SW480 (cell line): ENCODE measurements at regions not wholly inside any gene's neighbourhood (a gene's known extent, or its start where the extent isn't known, plus 50 kb on each side); places are given as distances from the start of the nearest gene placed in this dataset.

Experiments used
- DNase-seq: peaks from one replicate; pipeline ENCODE4 v3.0.0-alpha.2; 2016; ENCODE audit warnings: low spot score

DNA sequence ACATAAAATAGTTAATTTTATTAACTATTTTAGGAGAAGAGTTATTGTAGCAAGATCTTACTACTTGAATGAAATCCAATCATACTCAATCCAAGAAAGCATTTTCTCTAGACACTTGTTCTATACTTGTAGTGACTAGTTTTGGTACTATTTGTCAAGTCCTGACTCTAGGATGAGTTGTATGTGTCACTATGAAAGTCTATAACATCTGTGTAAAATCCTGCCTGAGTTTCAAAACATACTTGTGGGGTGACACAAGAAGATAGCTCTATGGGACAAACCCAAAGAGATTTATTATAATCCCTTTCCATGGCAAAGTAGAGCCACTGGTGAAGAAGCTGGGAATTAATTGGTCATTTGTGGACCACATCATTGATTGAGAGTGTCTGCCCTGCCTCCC lies 1042.2 kb upstream of the ADGRL4 start:
- DNase-seq, result no peak

DNA sequence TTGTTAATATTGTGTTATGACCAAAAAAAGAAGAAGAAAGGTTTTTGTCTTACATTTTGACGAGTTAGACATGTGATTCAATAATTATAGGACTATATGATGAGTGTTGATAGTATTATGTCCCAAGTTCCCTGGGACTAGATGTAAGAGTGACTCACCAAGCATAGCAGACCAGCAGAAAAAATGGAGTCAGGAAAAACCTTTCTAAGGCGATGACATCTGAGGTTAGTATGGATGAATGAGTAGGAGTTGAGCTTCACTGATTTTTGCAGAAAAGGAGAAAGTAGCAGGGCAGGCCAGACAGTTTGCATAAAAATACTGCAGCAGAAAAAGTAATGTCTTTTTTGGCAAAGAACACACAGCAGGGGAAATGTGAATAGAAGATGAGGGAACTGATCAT lies 1041.3 kb upstream of the ADGRL4 start:
- DNase-seq, result no peak

DNA sequence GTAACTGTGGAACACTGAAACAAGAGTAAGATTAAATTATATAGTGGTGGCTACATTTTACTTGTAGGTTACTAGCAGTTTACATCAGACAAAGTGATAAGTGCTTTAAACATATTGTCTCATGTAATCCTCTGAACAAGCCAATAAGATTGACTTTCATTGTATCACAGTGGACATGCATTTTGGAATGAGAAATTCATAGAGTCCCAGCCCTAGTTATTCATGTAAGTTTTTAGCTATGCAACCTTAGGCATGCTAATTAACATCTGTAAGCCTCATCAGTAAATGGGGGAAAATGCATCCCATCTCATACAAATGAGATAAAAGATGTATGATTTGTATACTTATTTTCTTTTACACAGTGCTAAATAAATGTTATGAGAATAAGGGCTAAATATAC lies 1038.1 kb upstream of the ADGRL4 start:
- DNase-seq, result no peak

DNA sequence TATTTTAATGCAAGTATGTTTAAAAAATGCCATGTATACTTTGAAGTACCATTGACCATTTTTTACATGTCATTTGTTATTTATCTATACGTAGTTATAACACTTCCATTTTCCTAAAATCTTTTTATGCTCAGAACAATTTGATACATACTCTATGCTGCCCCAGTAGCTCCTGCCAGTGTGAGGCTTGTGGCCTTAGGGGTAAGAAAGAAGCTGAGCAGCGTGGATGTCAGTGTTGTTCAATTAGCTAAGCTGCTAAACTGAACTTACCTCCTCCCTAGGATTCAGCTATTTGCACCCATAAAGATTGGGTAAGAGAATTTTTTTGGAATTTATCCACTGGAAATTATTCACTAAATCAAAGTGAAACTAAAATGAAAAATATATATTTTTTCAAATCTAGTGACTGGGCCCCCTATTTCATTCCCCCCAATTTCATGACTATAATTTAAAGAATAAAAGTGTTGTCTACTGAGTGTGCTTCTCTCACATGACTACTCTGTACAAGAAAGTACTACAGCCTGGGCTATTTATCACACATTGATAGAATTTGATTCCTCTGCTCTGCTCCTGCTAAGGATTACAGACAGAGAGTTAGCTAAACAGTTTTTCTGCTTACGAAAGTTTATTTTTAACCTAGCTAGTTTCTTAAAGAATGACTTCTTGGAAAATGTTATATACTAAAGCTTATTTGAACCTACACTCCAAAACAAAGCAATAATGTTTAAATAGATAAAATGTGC lies 1030.3 kb upstream of the ADGRL4 start:
- DNase-seq, result no peak

DNA sequence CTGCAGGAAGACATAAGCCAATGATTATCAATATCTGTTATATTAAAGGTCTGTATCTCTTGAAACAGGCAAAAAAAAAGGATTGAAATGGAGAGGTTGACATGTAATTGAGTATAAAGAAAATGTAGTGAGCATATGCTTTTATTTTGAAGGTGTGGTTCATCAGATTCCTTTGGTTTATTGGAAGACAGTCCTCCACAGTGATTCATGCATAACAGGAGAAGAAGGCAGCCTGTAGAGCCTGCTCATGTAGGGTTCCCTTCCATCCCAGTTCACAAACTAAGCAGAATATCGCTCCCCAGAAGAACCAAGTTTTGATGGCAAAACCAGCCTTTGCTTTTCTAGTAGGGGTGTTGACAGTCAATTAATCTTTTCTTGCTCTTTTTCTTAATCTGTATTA lies 1016.8 kb upstream of the ADGRL4 start:
- no peak for DNase-seq

DNA sequence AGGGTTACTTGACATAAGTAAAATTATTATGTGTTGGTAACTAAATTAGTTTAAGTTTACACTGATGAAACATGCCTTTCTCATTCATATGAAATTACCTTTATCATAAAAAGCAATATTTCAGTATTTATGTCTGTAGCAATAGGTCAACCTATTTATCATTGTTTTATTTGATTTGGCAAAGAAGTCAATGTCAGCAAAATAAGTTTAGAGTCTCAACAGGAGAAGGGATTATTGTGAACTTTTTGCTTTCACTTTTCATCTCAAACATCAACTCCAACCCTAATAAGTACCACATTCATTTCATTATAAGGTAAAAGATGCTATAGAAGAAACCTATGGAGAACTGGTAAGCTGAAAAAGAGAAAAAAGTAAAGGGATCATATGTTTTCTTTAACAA lies 1015.4 kb upstream of the ADGRL4 start:
- DNase-seq, result no peak

DNA sequence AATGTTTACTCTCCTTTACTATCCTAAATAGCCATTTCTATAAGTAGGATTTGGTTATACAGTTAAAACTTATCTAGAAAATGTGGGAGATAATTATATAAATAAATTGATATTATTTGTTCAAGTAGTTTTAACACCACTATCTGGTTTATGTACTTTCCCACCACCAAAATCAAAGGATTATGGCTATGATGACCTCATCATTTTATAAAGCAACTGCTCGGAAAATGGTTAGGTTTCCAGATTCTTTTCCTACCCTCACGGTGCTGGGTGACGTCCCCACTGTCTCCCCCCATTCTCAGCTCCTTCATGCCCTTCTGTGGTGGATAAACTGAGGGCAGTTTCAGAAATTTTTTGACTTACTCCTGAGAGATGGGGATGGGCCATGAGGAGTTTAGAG lies 1011.8 kb upstream of the ADGRL4 start:
- no peak for DNase-seq

DNA sequence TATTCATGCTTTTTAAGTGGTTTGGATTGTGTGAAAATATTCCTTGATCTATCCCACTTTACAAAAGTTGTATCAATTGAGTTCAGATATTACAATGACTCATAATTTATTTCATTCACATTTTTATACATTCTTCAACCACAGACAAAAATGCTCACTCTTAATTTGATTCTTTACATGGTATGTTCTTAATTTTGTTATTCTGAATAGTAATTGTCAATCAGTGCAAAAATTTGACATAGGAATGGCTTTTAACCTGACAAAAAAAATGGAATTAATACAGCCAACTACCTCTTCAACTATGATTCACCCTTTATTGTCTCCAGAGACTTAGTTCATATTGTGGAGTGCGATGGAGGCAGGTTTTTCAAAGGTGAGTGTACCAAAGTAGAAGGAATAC lies 1002.4 kb upstream of the ADGRL4 start:
- no peak for DNase-seq

DNA sequence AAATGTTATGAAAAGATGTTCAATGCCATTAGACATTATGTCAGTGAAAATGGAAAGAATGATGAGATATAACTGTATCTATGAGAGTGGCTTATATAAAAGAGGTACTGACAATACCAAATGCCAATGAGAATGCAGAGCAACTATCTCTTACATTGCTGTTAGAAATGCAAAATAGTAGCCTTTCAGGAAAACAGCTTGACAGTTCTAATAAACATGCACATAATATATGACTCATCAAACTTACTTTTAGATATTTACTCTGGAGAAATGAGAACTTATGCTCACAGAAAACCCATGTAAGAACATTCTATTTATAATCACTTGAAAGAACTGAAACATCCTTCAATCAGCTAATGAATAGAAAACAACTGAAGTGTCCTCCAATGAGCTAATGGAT lies 996.7 kb upstream of the ADGRL4 start:
- DNase-seq, result no peak

DNA sequence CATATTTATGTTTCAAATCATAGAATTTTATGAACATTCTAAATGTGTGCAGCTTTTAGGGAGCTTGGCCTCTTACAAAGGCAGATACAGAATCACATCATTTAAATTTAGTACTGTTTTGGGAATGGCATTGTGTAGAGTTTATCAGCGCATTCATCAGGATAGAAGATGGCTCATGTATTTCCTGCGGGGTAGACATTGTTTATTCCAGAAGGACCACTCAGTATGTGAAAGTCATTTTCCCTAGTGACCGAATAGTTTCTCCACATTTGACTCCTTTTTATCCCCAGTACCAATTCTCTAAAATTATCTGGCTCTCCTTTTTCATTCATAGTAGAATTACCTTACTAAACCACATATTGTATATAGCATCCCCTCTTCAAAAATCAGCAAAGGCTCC lies 981.9 kb upstream of the ADGRL4 start:
- DNase-seq, result no peak

DNA sequence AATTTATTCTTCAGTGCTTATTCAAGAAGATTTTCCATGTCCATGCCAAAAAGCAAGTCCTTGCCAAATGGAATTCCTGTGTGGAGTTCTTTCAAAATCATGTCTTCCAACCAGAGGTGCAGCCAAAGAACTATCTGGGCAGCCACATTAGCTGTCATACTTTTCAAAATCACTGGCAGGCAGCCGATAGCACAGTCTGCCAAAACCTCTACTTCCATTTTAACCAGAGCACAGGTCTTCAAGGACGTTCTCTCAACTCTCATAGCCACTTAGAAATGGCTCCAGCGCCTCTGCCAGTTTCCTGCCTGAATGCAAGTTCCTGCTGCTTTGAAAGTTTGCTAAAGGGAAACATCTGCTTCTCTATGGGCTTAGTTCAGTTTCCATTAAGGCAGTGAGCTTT lies 975.7 kb upstream of the ADGRL4 start:
- DNase-seq, result no peak

DNA sequence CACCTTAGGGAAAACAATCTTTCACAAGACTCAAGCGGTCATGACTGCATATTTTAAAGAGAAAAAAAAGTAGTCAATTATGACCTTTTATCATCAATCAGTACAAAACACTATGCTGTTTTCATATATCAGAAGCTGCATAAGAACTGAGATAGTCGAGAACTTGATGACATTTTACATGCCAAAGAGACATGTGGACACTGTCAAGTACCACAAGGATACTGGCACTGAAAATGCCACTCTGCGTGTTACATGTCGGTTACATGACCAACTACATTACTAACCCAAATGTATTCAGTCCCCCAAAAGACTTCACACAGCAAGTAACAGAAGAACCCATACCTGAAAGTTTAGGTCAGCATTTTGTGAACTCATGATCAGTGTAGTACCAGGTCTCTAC lies 975.0 kb upstream of the ADGRL4 start:
- DNase-seq, result no peak

DNA sequence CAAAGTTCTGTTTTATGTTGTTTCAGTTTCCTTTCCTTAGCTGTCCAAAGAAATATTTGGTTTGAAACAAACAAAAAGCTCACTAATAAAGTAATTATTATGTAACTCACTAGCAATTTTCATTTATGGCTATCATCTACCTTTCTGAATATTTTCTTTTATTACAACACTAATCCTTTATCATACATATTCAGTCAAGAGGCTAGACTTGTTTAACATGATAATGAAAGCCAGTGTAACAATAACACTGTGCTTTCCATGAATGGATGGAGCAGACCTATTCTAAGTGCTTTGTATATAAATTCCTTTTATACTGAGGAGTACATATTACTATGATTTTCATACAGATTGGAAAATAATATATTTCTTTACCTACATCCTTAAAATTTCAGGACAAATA lies 972.8 kb upstream of the ADGRL4 start:
- DNase-seq, result no peak

DNA sequence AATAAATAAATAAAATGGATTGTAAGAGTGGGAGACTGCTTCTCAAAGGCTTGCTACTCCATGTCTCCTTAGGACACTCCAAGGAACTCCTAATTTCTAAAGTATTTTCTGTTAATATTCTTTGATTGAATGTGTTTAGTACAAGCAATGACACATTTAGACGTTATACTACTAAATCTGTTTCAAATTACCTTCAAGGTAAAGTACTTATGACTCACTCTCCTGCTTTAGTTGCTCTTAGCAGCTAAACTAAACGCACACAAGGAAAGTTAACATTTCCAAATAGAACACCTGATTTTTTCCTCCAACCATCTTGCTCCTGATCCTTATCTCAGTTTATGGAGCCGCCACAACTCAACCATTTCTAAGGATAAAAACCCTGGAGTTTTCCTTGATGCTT lies 969.8 kb upstream of the ADGRL4 start:
- no peak for DNase-seq

DNA sequence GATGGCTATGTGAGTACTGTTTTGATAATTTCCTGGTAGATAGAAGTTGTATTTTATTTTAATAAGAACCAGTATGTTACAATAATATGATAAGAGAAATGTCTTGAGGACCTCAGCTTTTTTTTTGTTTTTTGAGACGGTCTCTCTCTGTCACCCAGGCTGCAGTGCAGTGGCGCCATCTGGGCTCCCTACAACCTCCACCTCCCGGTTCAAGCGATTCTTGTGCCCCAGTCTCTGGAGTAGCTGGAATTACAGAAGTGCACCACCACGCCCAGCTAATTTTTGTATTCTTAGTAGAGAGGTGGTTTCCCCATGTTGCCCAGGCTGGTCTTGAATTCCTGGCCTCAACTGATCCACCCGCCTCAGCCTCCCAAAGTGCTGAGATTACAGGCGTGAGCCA lies 968.1 kb upstream of the ADGRL4 start:
- no peak for DNase-seq

DNA sequence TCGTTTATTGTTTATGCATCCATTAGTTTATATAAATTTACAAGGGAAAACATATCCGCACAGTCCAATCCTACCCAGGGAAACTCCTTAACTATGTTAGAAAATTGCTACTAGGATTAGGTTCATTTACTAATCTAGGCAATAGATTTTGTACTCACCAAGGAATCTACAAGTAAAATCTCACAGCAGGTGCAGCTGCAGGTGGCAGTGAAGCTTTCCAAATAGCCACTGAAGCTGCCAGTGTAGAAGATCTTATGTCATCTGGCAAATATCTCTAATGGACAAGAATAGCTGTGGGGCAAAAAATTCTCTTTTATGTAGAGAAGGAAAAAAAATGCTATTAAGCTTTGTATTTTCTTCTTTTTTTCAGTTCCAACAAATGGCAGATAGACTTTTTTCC lies 963.4 kb upstream of the ADGRL4 start:
- DNase-seq, result no peak

DNA sequence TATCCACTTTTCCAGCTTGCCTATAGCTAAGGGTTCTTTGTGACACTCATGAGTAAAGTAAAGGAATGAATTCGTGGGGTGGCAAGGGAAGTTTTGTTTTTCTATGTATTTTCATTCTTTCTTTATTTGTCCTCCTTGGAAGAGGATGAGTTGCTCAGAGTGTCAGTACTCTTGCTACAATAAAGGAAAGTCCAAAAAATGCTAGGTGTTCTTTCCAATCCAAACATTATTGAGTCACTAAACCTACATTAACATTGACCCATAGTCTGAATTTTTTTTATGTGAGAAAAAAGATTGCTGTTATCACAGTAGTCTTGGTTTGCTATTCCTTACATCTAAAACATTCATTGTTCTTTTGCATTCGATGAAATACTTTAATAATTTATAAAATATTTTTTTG lies 959.9 kb upstream of the ADGRL4 start:
- DNase-seq, result no peak

DNA sequence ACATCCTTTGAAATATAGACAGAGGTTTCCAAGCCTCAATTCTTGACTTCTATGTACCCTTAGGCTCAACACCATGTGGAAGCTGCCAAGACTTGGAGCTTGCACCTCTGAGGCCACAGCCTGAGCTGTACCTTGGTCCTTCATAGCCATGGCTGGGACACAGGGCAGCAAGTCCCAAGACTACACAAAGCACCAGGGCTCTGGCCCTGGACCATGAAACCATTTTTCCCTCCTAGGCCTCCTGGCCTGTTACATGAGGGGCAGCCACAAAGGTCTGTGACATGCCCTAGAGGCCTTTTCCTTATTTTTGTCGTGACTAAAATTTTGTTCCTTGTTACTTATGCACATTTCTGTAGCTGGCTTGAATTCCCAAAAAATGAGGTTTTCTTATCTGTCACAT lies 953.1 kb upstream of the ADGRL4 start:
- no peak for DNase-seq

DNA sequence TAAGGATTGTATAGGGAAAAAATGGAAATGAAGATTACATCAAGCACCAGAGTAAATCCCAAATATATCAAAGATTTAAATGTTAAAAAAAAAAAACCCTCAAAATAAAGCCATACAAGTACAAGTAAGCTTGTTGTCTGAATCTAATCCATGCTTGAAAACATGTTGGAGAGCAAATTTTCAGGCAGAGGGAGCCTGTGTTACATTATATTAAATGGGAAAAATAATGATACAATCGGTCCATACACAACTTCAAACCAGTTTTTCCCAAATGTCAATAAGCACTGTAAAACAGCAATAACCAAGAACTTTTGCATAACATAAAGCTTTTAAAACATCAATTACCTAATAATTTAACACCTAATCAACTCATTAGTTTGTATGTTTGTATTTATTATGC lies 949.4 kb upstream of the ADGRL4 start:
- DNase-seq, result no peak

DNA sequence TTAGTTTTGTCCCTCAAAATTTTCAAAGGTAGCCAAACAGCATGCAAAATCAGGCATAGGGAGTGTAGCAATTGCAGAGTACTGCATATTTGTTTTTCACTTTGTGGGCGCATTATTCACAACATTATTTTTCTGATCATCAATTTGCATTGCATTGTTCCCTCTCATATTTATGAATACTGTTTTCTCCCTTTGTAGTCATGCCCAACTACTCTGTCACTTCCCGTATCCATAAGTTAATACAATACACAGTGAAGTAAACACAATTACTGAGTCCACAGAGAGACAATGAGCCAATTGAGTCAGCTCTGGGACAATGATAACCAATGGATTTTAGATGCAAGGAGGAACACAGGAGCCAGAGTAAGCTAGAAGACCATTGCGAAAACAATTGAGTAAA lies 944.0 kb upstream of the ADGRL4 start:
- DNase-seq, result no peak

DNA sequence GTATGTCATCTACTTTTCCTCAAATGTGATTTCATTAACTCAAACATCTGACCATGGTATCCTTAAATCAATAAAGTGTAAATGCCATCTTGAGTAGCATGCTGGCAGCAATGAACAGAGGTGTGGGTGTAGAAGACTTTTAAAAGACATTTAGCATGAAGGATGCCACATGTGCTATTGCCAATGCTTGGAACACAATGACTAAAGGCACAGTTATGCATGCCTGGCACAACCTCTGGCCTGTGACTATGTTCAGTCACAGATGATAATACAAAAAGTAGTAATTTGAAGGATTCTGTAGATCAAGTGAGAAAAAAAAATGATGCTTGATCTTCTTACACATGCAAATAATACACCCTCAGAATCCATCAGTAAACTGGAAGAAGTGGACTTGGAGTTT lies 938.9 kb upstream of the ADGRL4 start:
- DNase-seq, result no peak

DNA sequence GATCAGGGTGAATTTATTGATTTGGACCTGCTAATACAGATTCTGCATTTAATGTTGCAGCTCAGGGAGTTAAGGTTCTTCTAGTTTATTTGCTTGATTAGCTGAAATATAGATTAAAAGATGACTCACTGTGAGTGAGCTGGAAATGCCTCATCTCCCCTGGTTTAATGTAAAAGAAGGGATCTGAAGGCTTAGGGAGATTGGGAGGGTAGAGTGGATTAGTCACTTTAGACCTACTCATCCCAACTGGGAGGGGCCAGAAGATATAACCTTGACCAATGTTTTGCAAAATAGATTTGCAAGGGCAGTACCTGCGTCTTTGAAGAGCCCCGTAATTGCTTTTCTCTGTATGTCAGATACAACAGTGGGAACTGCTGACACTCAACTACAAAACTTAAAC lies 922.8 kb upstream of the ADGRL4 start:
- no peak for DNase-seq

DNA sequence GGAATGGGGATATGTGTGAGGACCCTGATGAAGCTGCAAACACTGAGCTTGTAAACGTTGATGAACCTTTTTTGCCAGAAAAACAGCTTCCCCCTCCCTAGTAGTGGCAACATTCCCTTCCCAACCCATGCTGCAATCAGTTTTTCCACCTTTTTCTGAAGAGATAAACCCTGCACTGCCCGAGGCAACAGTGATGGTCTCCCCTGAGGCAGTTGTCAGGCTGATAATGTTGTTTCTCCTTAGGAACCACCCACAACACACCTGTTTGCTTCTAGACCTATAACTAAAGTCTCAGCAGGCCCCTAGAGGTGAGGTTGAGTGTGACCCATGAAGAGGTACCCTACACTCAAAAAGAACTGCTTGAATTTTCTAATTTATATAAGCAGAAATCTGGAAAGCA lies 922.4 kb upstream of the ADGRL4 start:
- no peak for DNase-seq

DNA sequence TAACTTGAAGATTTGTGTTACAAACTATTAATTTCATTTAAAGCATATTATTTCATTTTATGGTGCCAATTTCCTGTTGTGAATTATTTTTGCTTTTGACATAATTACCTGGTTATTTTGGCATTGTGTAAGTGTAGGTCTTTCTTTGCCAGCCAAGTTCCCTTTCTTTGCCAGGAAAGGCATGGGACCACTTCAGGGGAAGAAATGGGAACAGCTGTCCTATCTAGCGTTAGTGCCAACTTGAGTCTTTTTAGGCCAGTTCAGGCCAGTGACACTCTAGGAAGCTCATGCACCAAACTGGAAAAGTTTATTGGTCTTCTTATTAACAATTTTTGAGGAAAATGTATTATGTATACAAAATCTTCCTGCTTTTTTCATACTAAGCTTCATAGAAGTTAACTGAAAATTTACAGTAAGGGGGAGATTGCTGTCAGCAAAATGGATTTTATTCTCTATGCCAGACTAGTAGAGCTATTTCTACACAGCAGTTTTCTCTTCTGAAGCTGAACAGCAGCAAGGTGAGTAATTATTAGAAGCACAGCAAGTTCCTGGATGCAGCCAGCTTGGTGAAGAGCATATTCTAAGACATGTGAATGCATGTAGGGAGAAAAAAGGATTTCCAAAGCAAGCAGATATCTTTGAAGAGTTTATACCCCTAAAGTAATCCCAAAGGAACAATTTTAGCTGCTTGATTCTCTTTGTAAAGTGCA lies 914.6 kb upstream of the ADGRL4 start:
- no peak for DNase-seq
